ENCODE measurements at regions not wholly inside any gene's neighbourhood (a gene's known extent, or its start where the extent isn't known, plus 50 kb on each side); places are given as distances from the start of the nearest gene placed in this dataset.

GRCh38 chr4:74873545-74874301, 59.2 kb upstream of the PARM1 start:
- peaks cover 3% of the 10 kb centered on the region; the same call in 1 of the 2 replicates for H3K27me3 ChIP-seq (ENCODE audit: control insufficient read depth, insufficient read depth, low read length)
- ATAC-seq (ENCODE audit: low read depth) (no peak), DNase-seq (no peak)
- H3K36me3 ChIP-seq (ENCODE audit: control insufficient read depth, insufficient read depth, low read length), result no peaks in the 10 kb centered on the region
- H3K18ac ChIP-seq (ENCODE audit: low read depth, low read length), result no peak overlapping the region
- no peak overlapping the region for H3K4me2 ChIP-seq (ENCODE audit: low read depth, low read length)
- H2BK5ac ChIP-seq (ENCODE audit: low read depth, low read length, poor library complexity, severe bottlenecking), result no peak overlapping the region
- H3K4ac ChIP-seq (ENCODE audit: low read depth, low read length), result no peak overlapping the region
- H3K23ac ChIP-seq (ENCODE audit: low read depth, low read length), result no peak overlapping the region
- H3K9me1 ChIP-seq (ENCODE audit: insufficient read depth, low read length), result no peaks in the 10 kb centered on the region
- H2BK15ac ChIP-seq (ENCODE audit: low read depth, low read length), result no peak overlapping the region
- no peak overlapping the region for H4K5ac ChIP-seq (ENCODE audit: low read depth, low read length)
- ChIA-PET CTCF (interaction anchor here (0.5 to 2.0 kb wide), 3 partner anchors 11 to 685 kb away, joined by 3 to 10 read pairs (median 3); no protein-coding TSS in a partner anchor), POLR2A (ENCODE audit: unreplicated experiment) (no interaction called here)
- dilution Hi-C loops (cut with HindIII; ENCODE audit: low sequenced_read_pairs, unreplicated experiment) (no loop called here), in situ Hi-C loops (cut with MboI; ENCODE audit: low sequenced_read_pairs) (no loop called here), intact Hi-C loops (cut with micrococcal nuclease) (loop anchor here (1.0 to 2.0 kb wide), 4 partner anchors 417 to 617 kb away; no protein-coding TSS in a partner anchor)
- no peak overlapping the region for H3K4me3 ChIP-seq (ENCODE audit: insufficient read depth, low read depth, low read length)
- no peak overlapping the region for H2AK9ac ChIP-seq (replicated peaks; ENCODE audit: low read depth, low read length, poor library complexity)
- no peaks in the 10 kb centered on the region for H3K9me3 ChIP-seq (ENCODE audit: control insufficient read depth, insufficient read depth, low read length)
- no peak for TF ChIP-seq SMC3 (IDR thresholded peaks at IDR 0.05; ENCODE audit: low read depth, low read length)
- no peak overlapping the region for H2BK120ac ChIP-seq (ENCODE audit: low read depth, low read length)
- no peak overlapping the region for H2AK5ac ChIP-seq (ENCODE audit: low read depth, low read length)
- BruUV-seq (replicated peaks), result no TSS peak
- no peak overlapping the region for H4K91ac ChIP-seq (ENCODE audit: insufficient read depth, low read depth, low read length)
- no peak overlapping the region for H3K9ac ChIP-seq (ENCODE audit: low read depth, low read length)
- WGBS, 2 experiments (ENCODE audit: extremely low coverage in 2 of 2, insufficient read length in 1 of 2), result no CpG with 5 or more reads among the region's 3 CpGs
- no peak overlapping the region for H2AFZ ChIP-seq (replicated peaks; ENCODE audit: low read length, poor library complexity)
- no peak overlapping the region for H4K8ac ChIP-seq (ENCODE audit: low read depth in 2 of 2, low read length in 2 of 2)
- no peak overlapping the region for H3K56ac ChIP-seq (ENCODE audit: extremely low read depth, insufficient read depth, low read length)
- no peaks in the 10 kb centered on the region for H3K4me1 ChIP-seq (ENCODE audit: control insufficient read depth, insufficient read depth, low read length)
- no peaks in the 10 kb centered on the region for H4K20me1 ChIP-seq (ENCODE audit: insufficient read depth, low read length)
- H3K14ac ChIP-seq (replicated peaks; ENCODE audit: low read depth, low read length), result no peak overlapping the region
- H3K79me1 ChIP-seq (ENCODE audit: low read depth in 1 of 2, low read length in 2 of 2), result no peaks in the 10 kb centered on the region
- no peak overlapping the region for H3K27ac ChIP-seq (ENCODE audit: insufficient read depth, low read length)
- H2BK20ac ChIP-seq (ENCODE audit: low read depth, low read length), result no peak overlapping the region
